Liver (tissue), 3 donors: ENCODE measurements at regions not wholly inside any gene's neighbourhood (a gene's known extent, or its start where the extent isn't known, plus 50 kb on each side); places are given as distances from the start of the nearest gene placed in this dataset.
A peak's percentile ranks its signal among the peaks of the same experiment; 100 is the strongest.

Experiments used
- ATF3 ChIP-seq: IDR thresholded peaks from 2 replicates; pipeline ENCODE4 v1.6.1; 2016; ENCODE audit warnings: antibody characterized with exemption
- CTCF ChIP-seq: fragments of 150-350 bp; IDR thresholded peaks from 2 replicates; pipeline ENCODE4 v1.5.1; 2017; ENCODE audit warnings: improper control_type of control experiment, low read depth, low read length; ENCODE audit not compliant: missing input control
- HNF4A ChIP-seq, 2 donors: conservative IDR thresholded peaks; 2 replicates each; pipeline ENCODE4 v1.6.1; 2016; ENCODE audit warnings: antibody characterized with exemption in 2 of 2, mild to moderate bottlenecking in 2 of 2
- JUND ChIP-seq, 2 donors: IDR thresholded peaks; 2 replicates each; pipeline ENCODE4 v1.6.1; 2016; ENCODE audit warnings: antibody characterized with exemption in 2 of 2
- MAX ChIP-seq: IDR thresholded peaks from 2 replicates; pipeline ENCODE4 v1.6.1; 2016; ENCODE audit warnings: antibody characterized with exemption
- RAD21 ChIP-seq, 2 donors: IDR thresholded peaks; 2 replicates each; pipeline ENCODE4 v1.6.1; 2016; ENCODE audit warnings: antibody characterized with exemption in 2 of 2, mild to moderate bottlenecking in 2 of 2
- SP1 ChIP-seq: IDR thresholded peaks from 2 replicates; pipeline ENCODE4 v1.6.1; 2018; ENCODE audit warnings: antibody characterized with exemption, mild to moderate bottlenecking
- TAF1 ChIP-seq: conservative IDR thresholded peaks from 2 replicates; pipeline ENCODE4 v1.6.1; 2016; ENCODE audit warnings: antibody characterized with exemption, mild to moderate bottlenecking
- YY1 ChIP-seq: IDR thresholded peaks from 2 replicates; pipeline ENCODE4 v1.6.1; 2016; ENCODE audit warnings: antibody characterized with exemption, mild to moderate bottlenecking
- donor health status: healthy.
- donor health status: healthy.

DNA sequence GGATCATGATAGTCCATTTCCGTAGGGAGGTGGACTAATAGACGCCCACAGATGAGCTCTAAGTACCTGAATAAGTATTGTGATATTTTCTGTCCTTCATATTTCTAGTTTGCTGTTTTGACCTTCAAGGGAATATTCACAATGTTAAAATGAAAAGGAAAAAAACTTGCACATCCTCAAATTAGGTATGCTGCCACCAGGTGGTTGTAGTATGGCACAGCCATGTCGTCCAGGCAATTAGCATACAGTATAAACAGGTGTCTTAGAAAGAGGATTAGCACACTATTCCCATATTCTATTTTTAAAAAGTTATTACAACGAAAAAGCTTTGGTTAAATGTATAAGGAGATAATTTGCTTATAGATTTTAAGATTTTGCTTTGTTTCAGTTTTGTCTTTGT, 802.0 kb downstream of the RPA4 start:
- no peak for TF ChIP-seq SP1
- no peak for TF ChIP-seq JUND (IDR thresholded peaks at IDR 0.05)
- no peak for TF ChIP-seq HNF4A (conservative IDR thresholded peaks at IDR 0.05)
- peak; percentile 69 for TF ChIP-seq CTCF
- peak; percentile 80 to 88 for TF ChIP-seq RAD21 (IDR thresholded peaks at IDR 0.05)
- TF ChIP-seq ATF3 = no peak
- TF ChIP-seq YY1 = no peak
- TF ChIP-seq MAX = no peak
- TF ChIP-seq TAF1 = no peak
